Heart left ventricle (tissue), 16 donors: ENCODE measurements at regions not wholly inside any gene's neighbourhood (a gene's known extent, or its start where the extent isn't known, plus 50 kb on each side); places are given as distances from the start of the nearest gene placed in this dataset.

ENCODE experiments used
- ATAC-seq, 4 donors: fragments of 200-7000 bp; cut with Tn5 transposase; one replicate each; pipeline ENCODE4 v1.9.1; 2020 to 2022; ENCODE audit warnings: moderate library complexity in 4 of 4, mild to moderate bottlenecking in 3 of 4, moderate number of reproducible peaks in 1 of 4
- DNase-seq, 5 donors: peaks; one replicate each; pipeline ENCODE4 v3.0.0-alpha.2; 2020
- H3K27ac ChIP-seq, 12 donors: fragments of 200-600 bp; sonication (generic) in 4 of 12; one replicate each; pipeline versions ENCODE4 v1.5.0 to v1.8.0; 2016 to 2022; ENCODE audit warnings: mild to moderate bottlenecking in 2 of 12
- H3K27me3 ChIP-seq, 9 donors: fragments of 200-600 bp; sonication (generic) in 2 of 9; one replicate each; pipeline versions ENCODE4 v1.5.1 to v1.8.0; 2016 to 2022; ENCODE audit warnings: mild to moderate bottlenecking in 3 of 9
- H3K36me3 ChIP-seq, 9 donors: fragments of 200-600 bp; sonication (generic) in 2 of 9; one replicate each; pipeline versions ENCODE4 v1.5.0 to v1.8.0; 2018 to 2022; ENCODE audit warnings: mild to moderate bottlenecking in 2 of 9
- H3K4me1 ChIP-seq, 12 donors: fragments of 200-600 bp; sonication (generic) in 4 of 12; one replicate each; pipeline versions ENCODE4 v1.5.0 to v1.8.0; 2016 to 2022; ENCODE audit warnings: mild to moderate bottlenecking in 3 of 12
- H3K4me3 ChIP-seq, 12 donors: fragments of 200-600 bp; sonication (generic) in 4 of 12; one replicate each; pipeline versions ENCODE4 v1.5.0 to v1.8.0; 2017 to 2022; ENCODE audit warnings: mild to moderate bottlenecking in 9 of 12, moderate library complexity in 4 of 12
- H3K9me3 ChIP-seq, 12 donors: fragments of 200-600 bp; sonication (generic) in 4 of 12; one replicate each; pipeline versions ENCODE4 v1.5.0 to v1.8.0; 2016 to 2022; ENCODE audit warnings: mild to moderate bottlenecking in 1 of 12
- CTCF ChIP-seq, 12 donors: fragments of 200-600 bp; sonication (generic) in 4 of 12; IDR thresholded peaks; one replicate each; pipeline versions ENCODE4 v1.5.0 to v1.8.0; 2018 to 2022; ENCODE audit warnings: antibody characterized with exemption in 12 of 12, mild to moderate bottlenecking in 5 of 12
- POLR2A ChIP-seq, 2 donors: fragments of 450-650 bp; IDR thresholded peaks; one replicate each; pipeline ENCODE4 v1.6.1; 2017; ENCODE audit warnings: antibody characterized with exemption in 2 of 2, mild to moderate bottlenecking in 2 of 2, moderate library complexity in 2 of 2
- WGBS, 4 donors: extraction: QIAGEN DNeasy Blood & Tissue Kit in 2 of 4; methylation state at CpG; one replicate each; pipeline versions ENCODE4 v1.1.5 to v1.1.7; 2013 to 2018; 5-methylcytosine and 5-hydroxymethylcytosine counted together
- intact Hi-C, 10 donors: fragments of 100-400 bp; cut with DNase I; formaldehyde crosslinking; loops; one replicate each; pipeline versions ENCODE4 v1.11.1 to v1.14.2; 2022
- donor health status: ischemic (EF 13 %, LVEDD 7.1; RV severe dilation, severe dysfunction).
- donor health status: healthy with polysubstance abuse.
- donor health status: DM: no; HTN: yes; CAD: no.
- donor health status: DM: no; HTN: no; CAD: no.
- donor health status: ischemic (EF 25% LVEDD 6.9; RV normal size, moderate dysfunction).
- donor health status: ischemic (EF 25% LVEDD 5.7; RV mildly dilated, moderate dysfunction).
- donor health status: healthy.
- donor health status: DM: yes; HTN: yes; CAD: no.
- donor health status: ischemic (EF 35%, LVEDD 5.7; RV mildly dilated, moderate dysfunction).
- donor health status: nonischemic (EF 11% LVEDD 7.7; RV severe dilation, severe dysfunction).
- donor health status: DM: yes; HTN: yes; CAD: no.
- donor health status: PGD.
- donor health status: ischemic (EF 29% LVEDD 5.4; RV normal size, mild dysfunction).
- donor health status: nonischemic (EF 23%, LVEDD 6.1; RV moderate dilation, normal function).

GRCh38 chr2:60271131-60271530 is 282.3 kb downstream of the BCL11A start:
- Histone ChIP-seq H3K4me1 (no peaks in the 10 kb centered on the region), H3K4me3 (no peak overlapping the region), H3K27me3 (no peaks in the 10 kb centered on the region), H3K27ac (no peak overlapping the region), H3K36me3 (no peaks in the 10 kb centered on the region), H3K9me3 (peaks cover 0 to 16% (median 3%) of the 10 kb centered on the region in 12 donors)
- TF ChIP-seq POLR2A (IDR thresholded peaks at IDR 0.05) (no peak), CTCF (IDR thresholded peaks at IDR 0.05) (no peak)
- ATAC-seq (no peak), DNase-seq (no peak)
- intact Hi-C loops, result no loop called here
- 81 to 88% (median 85%) methylated on average over 7 of the region's 7 CpGs for WGBS, 4 donors

- ATAC-seq, result no peak
These were observed 284.8 kb downstream of the BCL11A start for GRCh38 chr2:60268661-60269060.

GRCh38 chr2:60268032-60268431 is 285.4 kb downstream of the BCL11A start:
- WGBS, 4 donors, result 73 to 78% (median 75%) methylated on average over 4 of the region's 4 CpGs
- intact Hi-C loops, result no loop called here
- H3K27me3 ChIP-seq, result no peaks in the 10 kb centered on the region
- no peak overlapping the region for H3K4me3 ChIP-seq
- H3K4me1 ChIP-seq, result no peaks in the 10 kb centered on the region
- TF ChIP-seq CTCF (IDR thresholded peaks at IDR 0.05) (no peak), POLR2A (IDR thresholded peaks at IDR 0.05) (no peak)
- H3K36me3 ChIP-seq, result no peaks in the 10 kb centered on the region
- H3K27ac ChIP-seq, result no peak overlapping the region
- DNase-seq (no peak), ATAC-seq (no peak)
- H3K9me3 ChIP-seq, result no peaks in the 10 kb centered on the region

More at GRCh38 chr2:60268661-60269060, 284.8 kb downstream of the BCL11A start:
- no peak overlapping the region for H3K4me3 ChIP-seq
- intact Hi-C loops, result no loop called here
- TF ChIP-seq POLR2A (IDR thresholded peaks at IDR 0.05), result no peak
- TF ChIP-seq CTCF (IDR thresholded peaks at IDR 0.05), result no peak
- DNase-seq, result no peak
- H3K9me3 ChIP-seq, result no peaks in the 10 kb centered on the region
- H3K27me3 ChIP-seq, result no peaks in the 10 kb centered on the region
- WGBS, 4 donors, result 89 to 92% (median 90%) methylated on average over 2 of the region's 2 CpGs
- H3K36me3 ChIP-seq, result no peaks in the 10 kb centered on the region
- H3K27ac ChIP-seq, result no peak overlapping the region
- no peaks in the 10 kb centered on the region for H3K4me1 ChIP-seq

GRCh38 chr2:60267122-60267521 is 286.3 kb downstream of the BCL11A start:
- Histone ChIP-seq H3K4me1 (no peaks in the 10 kb centered on the region), H3K27ac (no peak overlapping the region), H3K27me3 (no peaks in the 10 kb centered on the region), H3K36me3 (no peaks in the 10 kb centered on the region), H3K9me3 (no peaks in the 10 kb centered on the region), H3K4me3 (no peak overlapping the region)
- intact Hi-C loops, result no loop called here
- peak; percentile 53 to 89 (median 63) for ATAC-seq
- TF ChIP-seq POLR2A (IDR thresholded peaks at IDR 0.05) (no peak), CTCF (IDR thresholded peaks at IDR 0.05) (no peak)
- DNase-seq, result no peak
- WGBS, 4 donors, result 68 to 83% (median 73%) methylated on average over 5 of the region's 5 CpGs
